Choroid plexus epithelial cell (primary cell): ENCODE measurements at regions not wholly inside any gene's neighbourhood (a gene's known extent, or its start where the extent isn't known, plus 50 kb on each side); places are given as distances from the start of the nearest gene placed in this dataset.
"Not testable (repeated sequence)": the region's sequence is repeated elsewhere in the genome, so short reads cannot be mapped to it uniquely, and the experiment has no call there.

ENCODE experiments used
- DNase-seq: peaks from one replicate; pipeline ENCODE4 v3.0.0-alpha.2; 2010; ENCODE audit warnings: low read depth
- H3K4me3 ChIP-seq: 2 replicates; pipeline ENCODE4 v1.5.1; 2011; ENCODE audit warnings: low read depth, mild to moderate bottlenecking, control low read depth, low read length, moderate library complexity
- CTCF ChIP-seq: conservative IDR thresholded peaks from 2 replicates; pipeline ENCODE4 v1.5.1; 2011; ENCODE audit warnings: low read depth, mild to moderate bottlenecking, control low read depth, inconsistent platforms, low read length, moderate library complexity

- TF ChIP-seq CTCF = no peak
- H3K4me3 ChIP-seq = no peak overlapping the region
- no peak for DNase-seq
These were observed 167.8 kb downstream of the RASEF start for GRCh38 chr9:82894961-82895821.

GRCh38 chr9:82895822-82896110 is 167.2 kb downstream of the RASEF start:
- no peak for DNase-seq
- no peak for TF ChIP-seq CTCF
- H3K4me3 ChIP-seq = no peak overlapping the region

GRCh38 chr9:82903503-82903902 is 159.4 kb downstream of the RASEF start:
- no peak for DNase-seq
- H3K4me3 ChIP-seq = no peak overlapping the region
- peak; percentile 37 for TF ChIP-seq CTCF

GRCh38 chr9:82911996-82912395 is 150.9 kb downstream of the RASEF start:
- no peak for TF ChIP-seq CTCF
- DNase-seq = no peak
- no peak overlapping the region for H3K4me3 ChIP-seq

GRCh38 chr9:82912645-82913044 is 150.3 kb downstream of the RASEF start:
- no peak overlapping the region for H3K4me3 ChIP-seq
- no peak for DNase-seq
- peak; percentile 20 for TF ChIP-seq CTCF

DNA sequence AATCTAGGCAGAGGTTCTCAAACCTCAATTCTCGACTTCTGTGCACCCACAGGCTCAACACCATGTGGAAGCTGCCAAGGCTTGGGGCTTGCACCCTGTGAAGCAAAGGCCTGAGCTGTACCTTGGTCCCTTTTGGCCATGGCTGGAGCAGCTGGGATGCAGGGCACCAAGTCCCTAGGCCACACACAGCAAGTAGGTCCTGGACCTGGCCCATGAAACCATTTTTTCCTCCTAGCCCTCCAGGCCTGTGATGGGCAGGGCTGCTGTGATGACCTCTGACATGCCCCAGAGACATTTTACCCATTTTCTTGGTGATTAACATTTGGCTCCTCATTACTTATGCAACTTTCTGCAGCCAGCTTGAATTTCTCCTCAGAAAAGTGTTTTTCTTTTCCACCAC is 146.7 kb downstream of the RASEF start:
- not testable (repeated sequence) for H3K4me3 ChIP-seq, DNase-seq

GRCh38 chr9:82920154-82920553 is 142.8 kb downstream of the RASEF start:
- peak; percentile 17 for DNase-seq
- no peak for TF ChIP-seq CTCF
- H3K4me3 ChIP-seq = no peak overlapping the region
